Muscle of back (tissue), 3 donors: ENCODE measurements at regions not wholly inside any gene's neighbourhood (a gene's known extent, or its start where the extent isn't known, plus 50 kb on each side); places are given as distances from the start of the nearest gene placed in this dataset.

ENCODE experiments used
- DNase-seq, 3 donors: peaks; one replicate each; pipeline versions ENCODE4 v3.0.0 to v3.0.0-alpha.2; 2013

DNA sequence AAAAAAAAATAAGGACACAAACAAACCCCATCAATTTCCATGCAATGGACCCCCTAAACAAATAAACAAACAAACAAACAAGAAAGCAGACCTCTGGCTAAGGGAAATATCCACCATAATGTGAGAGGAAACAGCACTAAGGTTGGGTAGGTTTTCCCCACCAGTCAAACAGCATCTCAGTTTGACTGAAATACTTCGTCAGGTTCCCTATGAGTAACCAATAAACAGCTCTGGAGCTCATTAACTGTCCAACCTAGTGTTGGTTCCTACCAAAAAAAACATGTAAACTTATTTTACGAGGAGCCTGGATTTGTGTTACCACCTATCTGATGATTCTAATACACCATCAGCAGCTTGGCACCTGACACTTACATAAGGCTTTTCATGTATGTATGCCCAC lies 198.5 kb upstream of the TARS1 start:
- no peak for DNase-seq

DNA sequence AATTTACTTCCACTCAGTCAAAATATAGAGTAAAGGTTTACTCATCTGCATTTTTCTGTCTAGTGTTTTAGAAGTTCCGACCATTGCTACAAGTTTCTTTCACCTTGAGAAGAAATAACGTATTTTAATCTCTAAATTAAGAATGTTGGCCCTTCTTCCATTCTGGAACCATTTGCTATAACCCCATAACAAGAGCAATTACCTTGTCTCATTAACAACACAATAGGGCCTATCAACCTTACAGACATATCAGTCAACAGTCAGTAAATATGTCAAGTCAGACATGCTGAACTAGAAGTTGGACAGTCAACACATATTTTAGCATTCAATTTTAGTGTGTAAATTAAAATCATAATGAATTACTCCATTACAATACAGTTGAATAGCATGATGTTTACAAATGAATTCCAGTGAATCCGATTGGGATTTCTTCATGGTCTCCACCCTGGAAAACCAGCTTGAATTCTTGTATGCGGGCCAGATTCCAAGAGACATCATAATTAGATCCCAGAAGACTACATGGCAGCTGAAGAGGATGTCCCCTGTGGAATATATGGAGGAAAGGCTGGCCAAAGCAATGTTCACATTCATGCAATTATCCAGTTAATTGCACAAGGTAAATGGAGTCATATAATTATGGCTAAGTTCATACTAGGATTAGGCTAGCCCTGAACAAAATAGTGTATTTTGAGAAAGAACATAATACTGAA lies 196.2 kb upstream of the TARS1 start:
- no peak for DNase-seq

DNA sequence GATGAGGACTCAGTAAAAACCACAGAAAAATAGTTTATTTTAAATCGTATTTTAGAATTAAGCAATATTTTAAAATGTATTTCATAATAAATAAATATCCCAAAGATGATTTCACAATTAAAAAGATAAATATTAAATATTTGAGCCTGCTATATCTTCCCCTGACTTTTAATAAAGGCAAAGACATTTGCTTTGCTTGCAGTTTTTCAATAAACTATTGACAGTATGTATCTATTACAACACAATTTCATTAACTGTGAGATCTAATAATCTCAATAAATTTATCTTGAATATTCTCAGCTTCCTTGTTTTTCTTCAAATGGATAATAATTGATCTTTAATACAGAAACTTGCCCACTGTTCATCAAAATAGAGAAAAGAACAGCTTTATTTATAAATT lies 186.2 kb upstream of the TARS1 start:
- DNase-seq, result no peak

DNA sequence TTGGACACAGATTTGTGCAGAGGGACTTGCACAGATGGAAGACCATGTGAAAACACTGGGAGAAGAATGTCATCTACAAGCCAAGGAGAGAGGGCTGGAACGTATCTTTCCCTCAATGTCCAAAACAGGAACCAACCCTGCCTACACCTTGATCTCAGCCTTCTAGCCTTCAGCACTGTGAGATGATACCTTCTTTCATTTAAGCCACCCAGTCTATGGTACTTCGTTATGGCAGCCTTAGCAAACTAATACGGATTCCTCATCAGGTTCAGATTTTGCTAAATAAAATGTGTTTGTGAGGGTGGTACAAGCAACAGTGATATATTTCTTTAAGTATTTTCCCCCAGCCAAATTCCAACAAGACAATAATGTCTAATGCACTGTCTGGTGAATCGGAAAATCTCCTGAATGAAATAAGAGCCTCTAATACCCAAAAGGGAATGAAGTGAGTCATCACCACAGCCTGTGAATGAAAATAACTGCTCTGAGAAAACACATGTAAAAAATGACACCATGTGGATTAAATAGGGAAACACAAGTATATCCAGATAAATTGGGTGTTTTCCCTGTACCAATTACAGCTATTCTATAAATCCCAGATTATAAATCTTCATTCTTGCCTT lies 182.8 kb upstream of the TARS1 start:
- DNase-seq, result peak; percentile 76 to 91 (median 91)

DNA sequence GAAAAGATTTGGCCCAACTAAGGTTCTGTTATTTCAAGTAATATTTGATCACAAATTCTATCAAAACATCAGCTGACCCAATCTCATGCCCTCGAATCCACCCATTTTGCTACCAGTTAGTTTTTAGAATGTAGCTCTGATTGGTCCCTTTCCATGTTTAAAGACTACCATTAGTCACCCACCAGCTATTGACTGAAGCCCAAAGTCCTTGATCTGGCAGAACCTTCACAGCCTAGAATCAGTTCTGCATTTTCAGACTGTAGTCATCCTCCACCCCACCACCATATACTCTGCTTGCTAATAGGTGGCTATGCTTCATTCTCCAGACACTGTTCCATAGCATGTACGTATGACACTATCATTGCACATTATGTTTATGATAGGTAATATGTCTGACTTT lies 182.2 kb upstream of the TARS1 start:
- no peak for DNase-seq

DNA sequence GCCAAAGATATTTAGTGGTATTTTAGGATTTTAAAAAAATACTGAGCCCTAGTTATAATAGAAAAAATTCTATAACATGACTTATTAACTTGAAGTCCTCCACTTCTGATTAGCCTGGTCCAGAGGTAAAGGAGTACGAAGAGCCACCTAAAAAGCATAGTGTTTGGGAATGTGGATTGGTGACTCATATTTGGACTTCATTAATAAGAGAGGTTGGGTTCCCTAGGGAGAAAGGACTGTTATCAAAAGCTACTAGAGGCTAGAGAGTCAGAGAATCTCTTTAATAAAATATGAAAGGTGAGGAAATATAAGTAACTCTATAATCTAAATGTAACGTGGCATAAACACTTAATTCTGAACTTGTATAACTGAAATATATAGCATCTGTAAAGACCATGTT lies 180.7 kb upstream of the TARS1 start:
- DNase-seq, result no peak

DNA sequence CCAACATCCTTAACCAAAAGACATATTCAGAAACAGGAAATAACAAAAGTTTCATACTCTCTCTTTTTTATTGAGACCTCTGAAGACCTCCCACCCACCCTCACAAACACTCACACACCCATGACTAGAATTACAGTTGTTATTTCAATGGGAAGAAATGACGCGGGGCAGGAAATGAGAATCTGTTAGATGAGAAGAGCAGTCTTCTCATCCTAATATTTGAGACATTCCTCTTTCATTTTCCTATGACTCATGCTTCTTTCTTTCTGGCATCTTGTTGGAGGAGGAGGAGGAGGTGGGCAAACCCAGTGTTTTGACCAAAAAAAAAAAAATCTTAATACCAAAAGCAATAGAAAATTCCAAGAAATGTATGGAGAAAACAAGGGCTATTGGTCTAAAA lies 179.5 kb upstream of the TARS1 start:
- peak in 1 of 3 donors; percentile 71 for DNase-seq

DNA sequence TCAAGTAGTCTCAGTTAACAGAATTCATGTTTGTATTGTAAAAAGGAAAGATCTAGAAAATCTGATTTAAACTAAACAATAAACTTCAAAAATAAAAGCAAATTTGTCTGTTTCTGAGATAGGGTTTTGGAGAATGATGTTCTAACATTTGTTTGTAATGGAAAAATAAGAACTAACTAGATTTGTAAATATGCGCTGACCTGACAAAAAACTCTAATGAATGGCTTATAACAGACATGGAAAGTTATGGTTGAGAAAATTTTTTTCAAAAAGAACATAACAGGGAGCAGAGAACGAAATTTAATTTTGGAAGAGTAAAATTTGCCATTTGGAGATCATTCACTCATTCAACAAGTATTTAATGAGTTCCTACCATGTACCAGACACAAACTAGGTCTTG lies 179.0 kb upstream of the TARS1 start:
- no peak for DNase-seq

DNA sequence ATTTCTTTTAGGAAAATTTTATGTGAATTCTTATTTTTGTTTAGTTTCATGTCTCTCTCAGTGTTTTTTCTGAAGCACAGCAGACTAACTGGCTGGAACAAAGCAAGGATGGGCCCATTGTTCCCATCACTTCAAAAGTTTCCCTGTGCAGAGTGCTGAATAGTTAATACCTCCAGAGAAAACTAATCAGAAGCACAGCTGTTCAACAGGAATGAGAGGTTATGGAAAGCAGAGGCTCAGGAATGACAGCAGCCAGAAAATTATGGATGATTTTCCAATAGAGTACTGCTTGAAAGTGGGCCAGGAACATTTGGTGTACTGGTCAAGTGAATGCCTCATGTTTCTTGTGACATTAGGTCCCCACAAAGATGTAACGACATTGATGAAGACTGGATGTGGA lies 173.0 kb upstream of the TARS1 start:
- DNase-seq, result peak in 2 of 3 donors; percentile 72 to 86

DNA sequence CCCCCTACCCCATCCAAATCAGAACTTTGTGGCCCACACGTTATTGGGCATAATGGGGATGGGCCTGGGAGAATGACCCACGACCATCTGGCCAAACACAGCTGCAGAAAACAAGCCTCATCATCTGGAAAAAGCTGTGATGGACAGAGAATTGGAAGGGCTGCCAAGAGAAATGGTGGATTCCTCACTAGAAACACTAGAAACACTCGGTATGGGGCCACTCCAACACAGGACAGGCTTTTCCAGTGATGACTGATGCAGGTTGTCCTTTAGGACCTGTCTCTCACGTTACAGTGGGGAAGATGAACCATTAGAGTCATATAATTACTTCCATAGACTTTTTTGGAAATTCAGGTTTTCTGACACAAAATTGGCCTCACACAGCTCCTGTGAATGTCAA lies 172.4 kb upstream of the TARS1 start:
- DNase-seq, result peak in 1 of 3 donors; percentile 71

DNA sequence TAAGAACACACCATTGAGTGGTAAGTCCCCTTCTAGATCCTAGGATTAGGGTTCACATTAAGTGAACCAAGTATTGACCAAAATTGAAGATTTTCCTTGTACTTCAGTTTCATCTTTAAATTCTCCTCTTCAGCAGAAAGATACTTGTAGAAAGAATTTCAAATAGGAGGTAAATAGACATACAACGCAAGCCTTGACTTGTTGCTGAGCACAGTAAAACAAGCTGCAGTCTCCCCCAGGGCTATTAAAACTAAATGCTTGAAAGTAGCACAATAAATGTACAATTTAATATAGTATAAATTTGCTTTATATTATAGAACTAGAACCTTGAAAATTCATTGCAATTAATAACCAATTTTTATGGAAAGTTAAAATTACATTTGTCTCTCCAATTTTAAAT lies 170.1 kb upstream of the TARS1 start:
- DNase-seq, result no peak

DNA sequence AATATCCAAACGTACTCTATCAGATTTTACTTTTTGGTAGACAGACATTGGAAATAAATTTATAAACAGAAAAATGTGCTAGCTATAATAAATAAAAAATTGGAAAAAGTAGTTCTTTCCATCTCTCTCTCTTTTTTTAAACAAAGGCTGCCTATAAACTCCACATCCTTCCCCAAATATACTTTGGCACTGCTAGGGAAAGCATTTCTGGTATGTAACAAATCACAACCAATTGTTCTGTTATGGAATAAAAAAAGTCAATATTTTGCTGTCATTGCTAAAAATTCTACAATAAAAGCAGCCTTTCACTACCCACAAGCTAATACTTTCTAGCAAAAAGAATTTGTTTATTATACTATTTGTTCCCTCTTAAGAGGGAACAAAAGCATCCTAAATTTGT lies 169.2 kb upstream of the TARS1 start:
- peak in 1 of 3 donors; percentile 38 for DNase-seq

DNA sequence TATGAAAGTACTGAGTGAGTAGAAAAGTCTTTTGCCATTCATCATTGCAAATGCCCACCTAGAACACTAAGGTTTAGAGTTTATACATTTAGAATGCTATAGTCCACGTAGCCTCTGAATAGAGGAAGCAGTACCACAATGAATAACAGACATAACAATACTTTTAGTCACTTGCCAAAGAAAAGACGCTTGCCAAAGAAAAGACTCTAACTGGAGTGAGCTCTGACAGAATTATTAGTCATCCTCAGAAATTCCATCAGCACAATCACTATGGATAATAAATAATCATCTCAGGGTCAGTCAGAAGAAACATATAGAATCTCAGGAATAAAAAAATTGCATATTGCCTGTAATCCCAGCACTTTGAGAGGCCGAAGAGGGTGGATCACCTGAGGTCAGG lies 168.5 kb upstream of the TARS1 start:
- DNase-seq, result peak; percentile 54 to 92 (median 59)

DNA sequence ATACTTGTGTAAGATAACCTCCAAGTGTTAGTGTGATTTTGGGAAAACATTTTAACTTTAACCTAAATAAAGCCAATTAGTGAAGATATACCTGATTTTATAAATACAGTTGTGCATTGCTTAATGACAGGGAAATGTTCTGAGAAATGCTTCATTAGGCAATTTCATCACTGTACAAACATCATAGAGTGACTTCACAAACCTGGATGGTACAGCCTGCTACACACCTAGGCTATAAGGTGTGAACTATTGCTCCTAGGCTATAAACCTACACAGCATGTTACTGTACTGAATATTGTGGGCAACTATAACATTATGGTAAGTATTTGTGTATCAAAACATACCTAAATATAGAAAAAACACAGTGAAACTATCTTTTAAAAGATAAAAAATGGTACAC lies 166.8 kb upstream of the TARS1 start:
- DNase-seq, result no peak

DNA sequence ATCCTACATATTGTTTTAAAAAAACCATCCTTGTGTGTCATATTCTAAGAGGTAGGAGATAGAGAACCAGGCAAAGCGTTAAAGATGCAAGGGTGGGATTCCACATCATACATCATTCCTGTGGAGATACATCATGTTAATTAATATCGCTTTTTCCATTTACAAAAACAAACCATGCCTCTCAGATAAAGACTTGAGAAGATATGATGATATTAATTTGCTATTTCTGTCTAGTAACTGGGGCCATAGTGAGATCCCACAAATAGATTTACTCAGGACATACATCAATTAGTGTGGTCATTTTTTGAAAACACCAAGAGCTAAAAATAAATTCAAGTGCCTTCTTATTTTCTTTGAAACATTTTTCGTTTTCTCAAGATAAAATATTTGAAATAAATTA lies 165.4 kb upstream of the TARS1 start:
- no peak for DNase-seq

DNA sequence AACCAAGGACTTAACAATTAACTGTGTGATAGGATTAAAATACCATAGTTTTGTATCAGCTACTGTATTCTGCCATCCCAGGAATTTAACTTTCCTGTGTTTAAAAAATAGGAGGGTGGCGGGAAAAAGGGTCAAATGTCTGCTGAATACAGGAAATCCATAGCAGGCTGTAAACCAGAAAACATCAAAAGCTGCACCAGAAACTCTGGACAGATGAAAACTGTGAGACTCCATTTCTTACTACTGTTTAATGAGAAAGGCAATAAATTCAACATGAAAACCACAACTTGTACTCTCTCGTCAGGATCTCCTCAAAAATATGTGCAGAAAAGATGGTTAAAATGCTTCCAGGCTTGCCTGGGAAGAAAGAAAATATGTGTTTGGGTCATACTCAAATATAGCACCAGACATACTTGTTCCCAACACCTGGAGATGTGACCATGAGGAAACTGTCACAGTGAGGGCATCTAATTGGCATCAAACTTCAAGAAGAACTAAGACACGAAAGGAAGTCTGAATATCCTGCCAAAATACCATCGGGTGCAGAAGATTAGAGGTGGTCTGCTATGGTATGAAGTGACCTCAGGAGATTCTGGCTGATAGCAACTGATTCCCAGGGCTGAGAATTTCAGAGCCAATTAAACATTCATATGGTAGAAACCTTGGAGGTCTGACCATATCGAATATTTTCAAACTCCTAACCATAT lies 164.7 kb upstream of the TARS1 start:
- peak in 2 of 3 donors; percentile 17 to 90 for DNase-seq

DNA sequence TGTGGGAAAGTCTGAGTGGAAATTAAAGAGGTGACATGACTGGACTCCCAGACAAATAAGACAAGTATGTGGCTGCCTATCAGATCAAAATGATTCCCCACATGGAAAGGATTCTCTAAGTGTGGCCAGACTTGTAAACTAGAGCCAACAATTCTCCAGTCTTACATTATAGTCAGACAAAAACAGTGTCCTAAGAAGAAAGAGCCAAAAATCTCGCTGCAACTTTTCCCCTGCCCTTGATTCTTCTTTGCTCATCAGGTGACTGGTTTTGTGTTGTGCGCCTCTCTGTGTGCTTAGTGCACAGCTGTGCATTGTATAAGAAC lies 164.2 kb upstream of the TARS1 start:
- DNase-seq, result peak in 1 of 3 donors; percentile 41

DNA sequence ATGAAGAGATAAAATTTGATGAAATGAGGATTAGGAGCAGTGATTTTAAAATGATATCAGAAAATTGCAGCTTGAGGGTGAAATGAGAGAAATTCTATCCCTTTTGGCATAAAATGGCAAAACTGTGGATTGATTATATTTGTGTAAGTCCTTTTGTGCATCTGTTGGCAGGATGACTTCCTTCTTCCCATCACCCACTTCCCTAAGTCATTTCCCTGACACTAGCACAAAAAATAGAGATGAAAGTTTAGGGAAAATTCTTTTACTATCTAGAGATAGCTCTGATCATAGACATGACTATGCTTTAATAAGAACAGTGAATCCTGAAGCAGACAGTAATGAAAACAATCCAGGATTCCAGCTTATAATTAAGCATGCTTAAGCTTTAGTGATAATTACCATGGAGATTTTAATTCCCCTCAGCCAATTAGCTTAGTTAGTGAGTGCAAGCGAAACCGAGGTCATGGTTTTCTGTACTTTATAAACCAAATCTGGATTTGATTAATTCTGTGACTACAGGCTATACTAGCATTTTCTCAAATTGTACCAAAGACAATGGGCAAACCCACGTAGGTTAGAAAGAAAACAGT lies 163.6 kb upstream of the TARS1 start:
- peak in 1 of 3 donors; percentile 16 for DNase-seq

DNA sequence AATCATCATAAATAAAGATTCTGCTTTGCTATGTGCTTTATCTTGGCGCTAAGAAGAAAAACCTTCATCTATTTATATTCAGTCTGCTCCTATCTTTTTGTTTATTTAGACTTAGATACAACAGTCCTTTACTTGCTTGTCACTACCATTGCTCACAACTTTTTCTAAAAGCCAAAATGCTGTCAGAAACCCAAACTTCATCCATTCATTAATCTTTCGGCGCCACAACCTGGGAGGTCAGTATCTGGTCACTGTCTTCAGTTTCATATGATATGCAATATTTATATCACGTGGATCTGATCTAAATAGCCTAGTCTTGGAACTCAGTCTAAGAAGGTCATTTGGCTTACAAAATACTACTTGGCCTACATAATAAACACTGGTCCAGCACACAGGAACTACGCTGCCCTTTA lies 159.3 kb upstream of the TARS1 start:
- DNase-seq, result peak in 1 of 3 donors; percentile 40

DNA sequence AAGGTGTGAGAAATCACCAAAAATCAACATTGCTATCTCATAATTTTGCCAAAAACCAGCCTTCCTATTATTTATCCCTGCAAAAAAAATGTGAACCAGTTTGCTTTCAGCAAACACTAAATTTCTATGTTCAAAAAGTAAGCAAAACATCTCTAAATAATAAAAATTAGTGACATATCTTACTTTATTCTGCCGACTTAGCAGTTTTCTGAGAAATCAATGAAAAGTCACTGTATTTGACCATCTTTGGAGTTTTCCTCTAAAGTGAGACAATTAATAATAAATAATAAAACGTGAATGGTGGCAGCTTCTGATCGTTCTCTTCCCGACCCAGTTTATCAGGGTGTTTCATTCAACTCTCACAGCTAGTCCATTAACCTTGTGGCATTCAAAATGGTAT lies 158.6 kb upstream of the TARS1 start:
- no peak for DNase-seq

DNA sequence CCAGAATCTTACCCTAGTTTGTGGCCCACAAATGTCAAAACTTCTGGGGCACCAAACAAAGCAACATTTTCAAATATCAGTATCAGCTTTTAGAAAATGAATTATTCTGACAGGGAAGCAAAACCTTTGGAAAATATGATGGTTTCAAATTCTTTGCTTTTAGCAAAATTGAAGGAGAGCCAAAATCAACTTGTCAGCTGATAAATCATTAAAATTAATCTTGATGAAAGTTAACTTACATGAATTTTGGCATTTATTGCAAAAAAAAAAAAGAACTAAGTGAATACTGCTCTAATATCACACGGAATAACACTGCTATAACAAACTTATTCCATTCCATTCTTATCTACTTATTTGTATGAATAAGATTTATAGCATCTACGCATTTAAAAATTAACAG lies 158.1 kb upstream of the TARS1 start:
- DNase-seq, result no peak

DNA sequence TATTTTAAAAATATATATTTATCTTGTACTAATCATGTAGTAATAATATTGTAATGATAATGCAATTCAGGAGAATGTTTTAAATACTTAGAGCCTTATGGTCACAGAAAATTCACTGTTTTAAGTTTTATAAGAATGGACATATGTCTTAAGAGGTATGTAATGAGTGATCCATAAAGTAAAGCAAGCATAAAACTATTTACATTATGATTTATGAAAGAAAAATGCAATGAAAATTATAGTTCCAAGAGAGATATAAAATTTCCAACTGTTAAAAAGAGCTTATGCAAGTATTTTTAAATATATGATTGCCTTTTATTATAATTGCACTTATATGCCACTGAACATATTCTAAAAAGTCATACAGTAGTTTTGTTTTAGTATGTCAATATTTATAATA lies 157.5 kb upstream of the TARS1 start:
- no peak for DNase-seq

DNA sequence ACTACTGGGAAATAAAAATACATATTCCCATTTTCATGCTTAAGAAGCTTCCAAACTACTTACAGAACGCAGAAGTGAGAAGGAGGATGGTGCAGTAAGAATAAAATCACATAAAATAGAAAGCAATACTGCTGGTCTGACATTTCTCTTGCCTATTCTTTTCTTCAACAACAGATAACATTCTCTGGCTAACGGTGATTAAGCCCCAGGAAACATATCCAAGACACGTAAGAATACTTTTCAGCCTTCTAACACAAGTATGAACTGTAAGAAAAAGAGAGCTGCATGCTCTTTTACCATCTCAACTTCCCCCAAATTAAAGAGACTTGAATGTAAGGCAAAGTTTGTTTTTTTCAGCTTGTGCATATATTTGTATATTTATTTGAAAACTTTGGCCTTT lies 156.1 kb upstream of the TARS1 start:
- no peak for DNase-seq
